Transverse colon (tissue), 4 donors: ENCODE measurements at regions not wholly inside any gene's neighbourhood (a gene's known extent, or its start where the extent isn't known, plus 50 kb on each side); places are given as distances from the start of the nearest gene placed in this dataset.
A peak's percentile ranks its signal among the peaks of the same experiment; 100 is the strongest.

ENCODE experiments used
- DNase-seq: peaks from one replicate; pipeline ENCODE4 v3.0.0-alpha.2; 2019
- H3K27ac ChIP-seq, 4 donors: fragments of 200-600 bp; sonication (generic); 2 replicates each; pipeline ENCODE4 v1.5.1; 2016 to 2018; ENCODE audit warnings: inconsistent platforms in 4 of 4
- H3K27me3 ChIP-seq: fragments of 200-600 bp; sonication (generic); 2 replicates; pipeline ENCODE4 v1.5.1; 2017; ENCODE audit warnings: inconsistent platforms
- H3K36me3 ChIP-seq, 4 donors: fragments of 200-600 bp; sonication (generic); 2 replicates each; pipeline ENCODE4 v1.5.1; 2017 to 2019; ENCODE audit warnings: inconsistent platforms in 4 of 4
- H3K4me1 ChIP-seq, 4 donors: fragments of 200-600 bp; sonication (generic); 2 replicates each; pipeline ENCODE4 v1.5.1; 2017 to 2020; ENCODE audit warnings: inconsistent platforms in 4 of 4
- H3K4me3 ChIP-seq, 4 donors: fragments of 200-600 bp; sonication (generic); 1 replicate in 1 of 4; 2 replicates in 3 of 4; pipeline versions ENCODE4 v1.5.1 to v1.6.1; 2017 to 2019; ENCODE audit warnings: inconsistent platforms in 4 of 4
- H3K9me3 ChIP-seq, 2 donors: fragments of 200-600 bp; sonication (generic); 2 replicates each; pipeline ENCODE4 v1.5.1; 2017 to 2019; ENCODE audit warnings: inconsistent platforms in 2 of 2
- CTCF ChIP-seq, 5 experiments: fragments of 200-600 bp in 3 of 5; fragments of 450-650 bp in 2 of 5; sonication (generic) in 3 of 5; IDR thresholded peaks; 1 replicate in 2 of 5; 2 replicates in 3 of 5; pipeline ENCODE4 v1.5.1; 2016 to 2017; ENCODE audit warnings: antibody characterized with exemption in 5 of 5, inconsistent platforms in 3 of 5, mild to moderate bottlenecking in 2 of 5, moderate library complexity in 1 of 5
- EP300 ChIP-seq: sonication (generic); formaldehyde crosslinking; IDR thresholded peaks from one replicate; pipeline ENCODE4 v1.6.1; 2017; ENCODE audit warnings: antibody characterized with exemption, low read depth
- POLR2A ChIP-seq: fragments of 450-650 bp; IDR thresholded peaks from one replicate; pipeline ENCODE4 v1.6.1; 2016; ENCODE audit warnings: antibody characterized with exemption, mild to moderate bottlenecking, moderate library complexity
- POLR2AphosphoS5 ChIP-seq, 3 donors: sonication (generic); formaldehyde crosslinking; IDR thresholded peaks; one replicate each; pipeline ENCODE4 v1.6.1; 2016; ENCODE audit warnings: antibody characterized with exemption in 3 of 3
- WGBS, 2 donors: methylation state at CpG; one replicate each; pipeline ENCODE4 v1.1.5; 2018; ENCODE audit warnings: low coverage in 1 of 2; 5-methylcytosine and 5-hydroxymethylcytosine counted together
- in situ Hi-C, 4 donors: fragments of 200-750 bp; cut with MboI; loops; one replicate each; pipeline versions ENCODE4 v1.15.0 to v1.15.1; 2017; ENCODE audit warnings: low sequenced_read_pairs in 3 of 4, low pct_ligation_motif_present in 1 of 4, low pct_unique_long_range_greater_than_20kb in 1 of 4
- intact Hi-C: fragments of 100-400 bp; cut with DNase I; formaldehyde crosslinking; loops from one replicate; pipeline ENCODE4 v1.15.1; 2023; ENCODE audit warnings: low total_unique reads

DNA sequence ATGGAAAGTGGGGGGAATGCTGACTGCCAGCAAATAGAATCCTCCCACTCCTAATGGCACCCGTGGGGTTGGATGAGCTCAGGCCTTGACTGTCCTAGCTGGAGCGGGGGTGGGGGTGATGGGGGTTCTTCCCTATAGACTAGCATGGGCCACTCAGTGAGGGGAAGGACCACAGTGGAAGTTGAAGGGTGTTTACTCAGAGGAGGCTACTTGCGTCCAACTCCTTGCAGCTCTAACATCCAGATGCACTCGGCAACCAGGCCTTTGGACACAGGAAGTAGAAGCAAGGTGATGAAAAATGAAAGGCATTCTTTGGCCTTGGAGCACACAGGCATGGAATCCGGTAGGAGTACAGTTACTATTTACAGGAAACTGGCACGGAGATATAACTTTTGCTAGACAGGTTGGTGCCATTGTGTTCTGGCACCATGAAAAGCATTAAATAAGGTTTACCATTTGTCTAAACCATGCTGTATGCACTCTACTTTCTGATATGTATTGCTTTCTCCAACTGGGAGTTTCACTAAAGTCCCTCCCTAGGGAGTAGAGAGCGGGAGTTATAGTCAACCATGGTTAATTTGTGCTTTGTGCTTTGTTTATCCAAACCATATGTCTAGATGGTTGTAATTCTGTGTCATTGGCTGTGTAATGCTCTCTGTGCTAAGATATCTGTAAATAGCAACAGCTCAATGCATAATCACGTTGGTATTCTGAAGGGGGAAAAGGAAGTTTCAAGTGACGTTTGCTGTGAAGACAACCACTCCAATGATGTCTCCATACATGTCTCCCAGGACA, 125.3 kb downstream of the TSHZ3 start:
- Histone ChIP-seq H3K27ac (no peak overlapping the region), H3K27me3 (no peaks in the 10 kb centered on the region), H3K9me3 (no peaks in the 10 kb centered on the region), H3K4me3 (no peak overlapping the region), H3K4me1 (no peaks in the 10 kb centered on the region), H3K36me3 (no peaks in the 10 kb centered on the region)
- TF ChIP-seq EP300 (no peak), POLR2A (no peak), POLR2AphosphoS5 (IDR thresholded peaks at IDR 0.05) (no peak), CTCF (IDR thresholded peaks at IDR 0.05) (no peak)
- no peak for DNase-seq
- WGBS, 2 donors: 54 to 55% methylated on average over 2 to 9 of the region's 9 CpGs
- in situ Hi-C loops: no loop called here
- intact Hi-C loops: no loop called here

DNA sequence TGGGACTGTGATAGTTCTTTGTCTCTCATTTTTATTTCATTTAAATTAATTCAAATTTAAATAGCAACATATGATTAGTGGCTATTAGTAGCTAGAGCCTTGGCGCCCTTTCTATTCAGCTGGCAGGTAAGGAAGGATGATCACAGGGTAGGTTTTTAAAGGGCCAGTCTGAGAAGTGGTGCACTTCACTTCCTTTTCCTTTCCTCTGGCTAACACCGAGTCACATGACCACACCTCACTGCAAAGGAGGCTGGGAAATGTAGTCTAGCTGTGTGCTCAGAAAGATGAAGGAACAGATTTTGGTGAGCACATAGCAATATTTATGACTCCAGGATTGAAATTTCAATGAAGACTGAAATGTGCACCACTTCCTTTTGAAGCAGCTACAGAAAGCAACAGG, 128.7 kb downstream of the TSHZ3 start:
- no peak for TF ChIP-seq CTCF (IDR thresholded peaks at IDR 0.05)
- TF ChIP-seq POLR2AphosphoS5 (IDR thresholded peaks at IDR 0.05): no peak
- no peak for TF ChIP-seq POLR2A
- TF ChIP-seq EP300: no peak
- 51 to 56% methylated on average over 2 of the region's 2 CpGs for WGBS, 2 donors
- Histone ChIP-seq H3K9me3 (no peaks in the 10 kb centered on the region), H3K36me3 (no peaks in the 10 kb centered on the region), H3K4me1 (no peaks in the 10 kb centered on the region), H3K27ac (no peak overlapping the region), H3K27me3 (no peaks in the 10 kb centered on the region), H3K4me3 (no peak overlapping the region)
- intact Hi-C loops (no loop called here), in situ Hi-C loops (no loop called here)
- no peak for DNase-seq

DNA sequence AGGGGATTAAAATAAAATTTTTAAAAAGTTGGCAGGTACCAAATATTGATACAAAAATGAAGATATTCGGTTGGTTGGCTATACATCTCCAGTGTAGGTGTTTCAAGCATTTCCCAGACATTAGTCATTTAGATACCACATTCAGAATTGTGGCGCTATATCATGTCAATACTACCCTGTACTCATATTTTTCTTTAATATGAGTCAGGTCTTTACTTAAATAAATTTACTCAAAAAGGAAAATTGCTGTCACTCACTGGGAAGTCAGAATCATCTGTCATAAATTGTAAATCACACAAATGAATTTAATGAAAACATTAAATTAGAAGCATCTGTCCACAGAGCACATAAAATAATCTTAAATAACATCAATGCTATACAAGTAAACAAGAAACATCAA, 134.2 kb downstream of the TSHZ3 start:
- Histone ChIP-seq H3K27me3 (no peaks in the 10 kb centered on the region), H3K4me1 (no peaks in the 10 kb centered on the region), H3K36me3 (no peaks in the 10 kb centered on the region), H3K27ac (no peak overlapping the region), H3K9me3 (no peaks in the 10 kb centered on the region), H3K4me3 (no peak overlapping the region)
- no peak for DNase-seq
- in situ Hi-C loops: no loop called here
- 78 to 87% methylated on average over 2 of the region's 2 CpGs for WGBS, 2 donors
- TF ChIP-seq POLR2A (no peak), EP300 (no peak), CTCF (IDR thresholded peaks at IDR 0.05) (no peak)
- intact Hi-C loops: no loop called here

GRCh38 chr19:31214086-31214485, 135.2 kb downstream of the TSHZ3 start:
- H3K4me3 ChIP-seq: no peak overlapping the region
- H3K27me3 ChIP-seq: no peaks in the 10 kb centered on the region
- peak overlapping the region in 1 of 4 donors; percentile 43 for H3K27ac ChIP-seq
- TF ChIP-seq POLR2A: no peak
- TF ChIP-seq CTCF (IDR thresholded peaks at IDR 0.05): no peak
- peak in 2 of 3 donors; percentile 14 to 28 for TF ChIP-seq POLR2AphosphoS5 (IDR thresholded peaks at IDR 0.05)
- H3K4me1 ChIP-seq: no peaks in the 10 kb centered on the region
- H3K9me3 ChIP-seq: no peaks in the 10 kb centered on the region
- no peaks in the 10 kb centered on the region for H3K36me3 ChIP-seq
- in situ Hi-C loops: no loop called here
- peak; percentile 69 for DNase-seq
- WGBS, 2 donors: 46 to 56% methylated on average over 2 to 9 of the region's 9 CpGs
- intact Hi-C loops: no loop called here
